ENCODE measurements at regions not wholly inside any gene's neighbourhood (a gene's known extent, or its start where the extent isn't known, plus 50 kb on each side); places are given as distances from the start of the nearest gene placed in this dataset.

- DNase-seq = no peak
Observed at GRCh38 chr16:86751076-86752030, 173.0 kb downstream of the FOXL1 start.

GRCh38 chr16:86752582-86753175 lies 174.3 kb downstream of the FOXL1 start:
- no peak for DNase-seq

GRCh38 chr16:86753399-86753798 lies 175.1 kb downstream of the FOXL1 start:
- no peak for DNase-seq

GRCh38 chr16:86755571-86756006 lies 177.2 kb downstream of the FOXL1 start:
- no peak for DNase-seq

GRCh38 chr16:86756882-86757703 lies 178.7 kb downstream of the FOXL1 start:
- DNase-seq = no peak

GRCh38 chr16:86757704-86758040 lies 179.3 kb downstream of the FOXL1 start:
- DNase-seq = no peak

GRCh38 chr16:86758932-86759331 lies 180.6 kb downstream of the FOXL1 start:
- no peak for DNase-seq

- peak; percentile 62 for DNase-seq
Observed at GRCh38 chr16:86761111-86762031, 183.0 kb downstream of the FOXL1 start.

- DNase-seq = no peak
Observed at GRCh38 chr16:86762095-86762494, 183.7 kb downstream of the FOXL1 start.

GRCh38 chr16:86763819-86764218 lies 185.5 kb downstream of the FOXL1 start:
- no peak for DNase-seq

GRCh38 chr16:86764551-86764950 lies 186.2 kb downstream of the FOXL1 start:
- DNase-seq = no peak

GRCh38 chr16:86765389-86766026 lies 187.2 kb downstream of the FOXL1 start:
- no peak for DNase-seq

GRCh38 chr16:86766700-86767099 lies 188.4 kb downstream of the FOXL1 start:
- DNase-seq = no peak

- no peak for DNase-seq
Observed at GRCh38 chr16:86768228-86768791, 190.0 kb downstream of the FOXL1 start.

- no peak for DNase-seq
Observed at GRCh38 chr16:86768999-86769398, 190.7 kb downstream of the FOXL1 start.

- DNase-seq = no peak
Observed at GRCh38 chr16:86771506-86772460, 193.4 kb downstream of the FOXL1 start.

- no peak for DNase-seq
Observed at GRCh38 chr16:86772671-86773353, 194.5 kb downstream of the FOXL1 start.

- no peak for DNase-seq
Observed at GRCh38 chr16:86773354-86773715, 195.0 kb downstream of the FOXL1 start.

- DNase-seq = no peak
Observed at GRCh38 chr16:86774931-86775330, 196.6 kb downstream of the FOXL1 start.

- no peak for DNase-seq
Observed at GRCh38 chr16:86775511-86775921, 197.2 kb downstream of the FOXL1 start.
